NCI-H2227 (cell line): ENCODE measurements at regions not wholly inside any gene's neighbourhood (a gene's known extent, or its start where the extent isn't known, plus 50 kb on each side); places are given as distances from the start of the nearest gene placed in this dataset.
"Not testable (repeated sequence)": the region's sequence is repeated elsewhere in the genome, so short reads cannot be mapped to it uniquely, and the experiment has no call there.

ENCODE experiments used
- DNase-seq: peaks from one replicate; lab custom pipeline; 2025; ENCODE audit not compliant: unreplicated experiment; lab: John Stamatoyannopoulos, UW

GRCh38 chr13:82096256-82096655, 1755.3 kb upstream of the SPRY2 start:
- no peak for DNase-seq

GRCh38 chr13:82092312-82092711, 1751.4 kb upstream of the SPRY2 start:
- DNase-seq: no peak

- no peak for DNase-seq
Observed at GRCh38 chr13:82088781-82089180, 1747.9 kb upstream of the SPRY2 start.

GRCh38 chr13:82076496-82076895, 1735.6 kb upstream of the SPRY2 start:
- DNase-seq: no peak

- no peak for DNase-seq
Observed at GRCh38 chr13:82070416-82070815, 1729.5 kb upstream of the SPRY2 start.

- DNase-seq: no peak
Observed at GRCh38 chr13:82062772-82063171, 1721.8 kb upstream of the SPRY2 start.

GRCh38 chr13:82058364-82058763, 1717.4 kb upstream of the SPRY2 start:
- DNase-seq: no peak

- not testable (repeated sequence) for DNase-seq
Observed at GRCh38 chr13:82045316-82045715, 1704.4 kb upstream of the SPRY2 start.

- no peak for DNase-seq
Observed at GRCh38 chr13:82036602-82037001, 1695.7 kb upstream of the SPRY2 start.

- no peak for DNase-seq
Observed at GRCh38 chr13:82011355-82011754, 1670.4 kb upstream of the SPRY2 start.

GRCh38 chr13:82010780-82011179, 1669.9 kb upstream of the SPRY2 start:
- no peak for DNase-seq

GRCh38 chr13:82002710-82003109, 1661.8 kb upstream of the SPRY2 start:
- no peak for DNase-seq

- no peak for DNase-seq
Observed at GRCh38 chr13:81995316-81995715, 1654.4 kb upstream of the SPRY2 start.

GRCh38 chr13:81990652-81991051, 1649.7 kb upstream of the SPRY2 start:
- DNase-seq: no peak

GRCh38 chr13:81988567-81988966, 1647.6 kb upstream of the SPRY2 start:
- DNase-seq: no peak

- DNase-seq: no peak
Observed at GRCh38 chr13:81987677-81988357, 1646.9 kb upstream of the SPRY2 start.

- no peak for DNase-seq
Observed at GRCh38 chr13:81987159-81987558, 1646.2 kb upstream of the SPRY2 start.

GRCh38 chr13:81986308-81986707, 1645.4 kb upstream of the SPRY2 start:
- DNase-seq: no peak

GRCh38 chr13:81957121-81957520, 1616.2 kb upstream of the SPRY2 start:
- no peak for DNase-seq

- DNase-seq: no peak
Observed at GRCh38 chr13:81929988-81930387, 1589.1 kb upstream of the SPRY2 start.

GRCh38 chr13:81927347-81927746, 1586.4 kb upstream of the SPRY2 start:
- DNase-seq: no peak

- no peak for DNase-seq
Observed at GRCh38 chr13:81917810-81918209, 1576.9 kb upstream of the SPRY2 start.

- no peak for DNase-seq
Observed at GRCh38 chr13:81916461-81916860, 1575.5 kb upstream of the SPRY2 start.
